ENCODE measurements at regions not wholly inside any gene's neighbourhood (a gene's known extent, or its start where the extent isn't known, plus 50 kb on each side); places are given as distances from the start of the nearest gene placed in this dataset.

GRCh38 chr12:131565267-131566015 is 145.4 kb upstream of the SFSWAP start:
- ATAC-seq (no peak), DNase-seq (no peak)
- H3K9me3 ChIP-seq = no peaks in the 10 kb centered on the region
- no peak for TF ChIP-seq CTCF (IDR thresholded peaks at IDR 0.05)
- H3K36me3 ChIP-seq = no peaks in the 10 kb centered on the region
- intact Hi-C loops (cut with DNase I) = no loop called here
- no peaks in the 10 kb centered on the region for H3K4me1 ChIP-seq
- no peak overlapping the region for H3K4me3 ChIP-seq
- H3K27me3 ChIP-seq = peaks cover 0 to 60% (median 36%) of the 10 kb centered on the region in 7 donors
- 46 to 47% methylated on average over 25 of the region's 25 CpGs for WGBS, 2 donors
- H3K27ac ChIP-seq = no peak overlapping the region

- Histone ChIP-seq H3K27ac (no peak overlapping the region), H3K9me3 (no peaks in the 10 kb centered on the region), H3K27me3 (peaks cover 0 to 85% (median 65%) of the 10 kb centered on the region in 7 donors), H3K4me3 (no peak overlapping the region), H3K36me3 (no peaks in the 10 kb centered on the region), H3K4me1 (no peaks in the 10 kb centered on the region)
- intact Hi-C loops (cut with DNase I) = no loop called here
- DNase-seq (no peak), ATAC-seq (no peak)
- TF ChIP-seq CTCF (IDR thresholded peaks at IDR 0.05) = no peak
Measured at GRCh38 chr12:131568336-131568735, 142.6 kb upstream of the SFSWAP start.

GRCh38 chr12:131570596-131570995 is 140.3 kb upstream of the SFSWAP start:
- ATAC-seq (no peak), DNase-seq (no peak)
- intact Hi-C loops (cut with DNase I) = no loop called here
- H3K4me3 ChIP-seq = no peak overlapping the region
- peaks cover 0 to 91% (median 69%) of the 10 kb centered on the region in 7 donors for H3K27me3 ChIP-seq
- H3K4me1 ChIP-seq = no peaks in the 10 kb centered on the region
- WGBS, 2 donors = 71 to 85% methylated on average over 8 of the region's 8 CpGs
- H3K9me3 ChIP-seq = no peaks in the 10 kb centered on the region
- no peaks in the 10 kb centered on the region for H3K36me3 ChIP-seq
- no peak for TF ChIP-seq CTCF (IDR thresholded peaks at IDR 0.05)
- H3K27ac ChIP-seq = no peak overlapping the region

- TF ChIP-seq CTCF (IDR thresholded peaks at IDR 0.05) = no peak
- WGBS, 2 donors = 24% methylated on average over 6 of the region's 6 CpGs
- peaks cover 0 to 83% (median 62%) of the 10 kb centered on the region in 7 donors for H3K27me3 ChIP-seq
Measured at GRCh38 chr12:131571827-131572226, 139.1 kb upstream of the SFSWAP start.

More at GRCh38 chr12:131571827-131572226, 139.1 kb upstream of the SFSWAP start:
- ATAC-seq (no peak), DNase-seq (no peak)
- H3K9me3 ChIP-seq = no peaks in the 10 kb centered on the region
- no peaks in the 10 kb centered on the region for H3K36me3 ChIP-seq
- H3K27ac ChIP-seq = no peak overlapping the region
- H3K4me3 ChIP-seq = no peak overlapping the region
- no peaks in the 10 kb centered on the region for H3K4me1 ChIP-seq
- intact Hi-C loops (cut with DNase I) = no loop called here
